ENCODE measurements at regions not wholly inside any gene's neighbourhood (a gene's known extent, or its start where the extent isn't known, plus 50 kb on each side); places are given as distances from the start of the nearest gene placed in this dataset.
"Not testable (repeated sequence)": the region's sequence is repeated elsewhere in the genome, so short reads cannot be mapped to it uniquely, and the experiment has no call there.

DNA sequence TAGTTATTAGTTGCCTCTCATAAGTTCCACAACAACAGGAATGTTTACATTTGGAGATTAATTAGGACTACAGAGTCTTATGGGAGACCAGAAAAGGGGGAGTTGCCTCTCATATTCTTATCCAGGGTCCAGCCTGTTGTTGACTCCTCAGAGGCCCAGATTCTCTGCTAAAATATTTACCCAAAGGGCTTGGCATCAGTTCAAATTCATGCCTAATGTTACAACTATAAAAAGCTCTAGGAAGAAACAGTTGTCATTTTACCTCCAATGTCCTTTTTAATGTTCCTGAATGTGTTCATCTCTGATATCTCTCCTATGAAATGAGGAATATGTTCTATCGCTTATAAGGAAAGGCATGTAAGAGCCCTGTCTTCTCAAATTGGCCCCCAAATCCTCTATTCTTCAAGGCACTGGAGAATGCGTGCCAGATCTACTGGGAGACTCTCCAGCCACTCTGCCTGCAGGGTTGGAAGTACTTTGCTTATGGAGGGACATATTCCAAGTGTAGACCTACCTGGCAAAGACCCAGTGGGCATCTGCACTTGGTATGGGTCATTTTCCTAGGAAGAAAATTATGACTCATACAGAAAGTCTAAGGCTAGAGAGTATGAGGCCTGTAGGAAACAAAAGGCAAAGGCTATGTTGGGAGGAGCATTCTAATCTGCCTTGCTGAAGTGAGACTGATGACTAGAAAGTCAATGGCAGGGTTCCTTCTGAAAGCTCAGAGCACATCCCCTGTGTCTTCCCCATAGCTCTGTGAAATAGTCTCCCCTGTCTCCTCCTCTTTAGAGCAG, 192.6 kb downstream of the ESM1 start:
- Mint-ChIP-seq H3K27me3 (ENCODE audit: unreplicated experiment) (peaks cover 2% of the 10 kb centered on the region), H3K9me3 (ENCODE audit: unreplicated experiment) (no peaks in the 10 kb centered on the region), H3K4me3 (ENCODE audit: unreplicated experiment) (no peak overlapping the region), H3K36me3 (ENCODE audit: low read depth, unreplicated experiment) (no peaks in the 10 kb centered on the region), H3K27ac (ENCODE audit: unreplicated experiment) (no peak overlapping the region), H3K4me1 (ENCODE audit: unreplicated experiment) (no peaks in the 10 kb centered on the region)
- TF ChIP-seq, protein P1, sequence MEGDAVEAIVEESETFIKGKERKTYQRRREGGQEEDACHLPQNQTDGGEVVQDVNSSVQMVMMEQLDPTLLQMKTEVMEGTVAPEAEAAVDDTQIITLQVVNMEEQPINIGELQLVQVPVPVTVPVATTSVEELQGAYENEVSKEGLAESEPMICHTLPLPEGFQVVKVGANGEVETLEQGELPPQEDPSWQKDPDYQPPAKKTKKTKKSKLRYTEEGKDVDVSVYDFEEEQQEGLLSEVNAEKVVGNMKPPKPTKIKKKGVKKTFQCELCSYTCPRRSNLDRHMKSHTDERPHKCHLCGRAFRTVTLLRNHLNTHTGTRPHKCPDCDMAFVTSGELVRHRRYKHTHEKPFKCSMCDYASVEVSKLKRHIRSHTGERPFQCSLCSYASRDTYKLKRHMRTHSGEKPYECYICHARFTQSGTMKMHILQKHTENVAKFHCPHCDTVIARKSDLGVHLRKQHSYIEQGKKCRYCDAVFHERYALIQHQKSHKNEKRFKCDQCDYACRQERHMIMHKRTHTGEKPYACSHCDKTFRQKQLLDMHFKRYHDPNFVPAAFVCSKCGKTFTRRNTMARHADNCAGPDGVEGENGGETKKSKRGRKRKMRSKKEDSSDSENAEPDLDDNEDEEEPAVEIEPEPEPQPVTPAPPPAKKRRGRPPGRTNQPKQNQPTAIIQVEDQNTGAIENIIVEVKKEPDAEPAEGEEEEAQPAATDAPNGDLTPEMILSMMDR (IDR thresholded peaks at IDR 0.05; ENCODE audit: unreplicated experiment) = no peak
- DNase-seq (ENCODE audit: low spot score) = no peak

DNA sequence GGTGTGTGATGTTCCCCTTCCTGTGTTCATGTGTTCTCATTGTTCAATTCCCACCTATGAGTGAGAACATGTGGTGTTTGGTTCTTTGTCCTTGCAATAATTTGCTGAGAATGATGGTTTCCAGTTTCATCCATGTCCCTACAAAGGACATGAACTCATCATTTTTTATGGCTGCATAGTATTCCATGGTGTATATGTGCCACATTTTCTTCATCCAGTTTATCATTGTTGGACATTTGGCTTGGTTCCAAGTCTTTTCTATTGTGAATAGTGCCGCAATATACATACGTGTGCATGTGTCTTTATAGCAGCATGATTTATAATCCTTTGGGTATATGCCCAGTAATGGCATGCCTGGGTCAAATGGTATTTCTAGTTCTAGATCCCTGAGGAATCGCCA, 197.5 kb downstream of the ESM1 start:
- not testable (repeated sequence) for H3K27me3 Mint-ChIP-seq (ENCODE audit: unreplicated experiment); H3K4me1 Mint-ChIP-seq (ENCODE audit: unreplicated experiment)

DNA sequence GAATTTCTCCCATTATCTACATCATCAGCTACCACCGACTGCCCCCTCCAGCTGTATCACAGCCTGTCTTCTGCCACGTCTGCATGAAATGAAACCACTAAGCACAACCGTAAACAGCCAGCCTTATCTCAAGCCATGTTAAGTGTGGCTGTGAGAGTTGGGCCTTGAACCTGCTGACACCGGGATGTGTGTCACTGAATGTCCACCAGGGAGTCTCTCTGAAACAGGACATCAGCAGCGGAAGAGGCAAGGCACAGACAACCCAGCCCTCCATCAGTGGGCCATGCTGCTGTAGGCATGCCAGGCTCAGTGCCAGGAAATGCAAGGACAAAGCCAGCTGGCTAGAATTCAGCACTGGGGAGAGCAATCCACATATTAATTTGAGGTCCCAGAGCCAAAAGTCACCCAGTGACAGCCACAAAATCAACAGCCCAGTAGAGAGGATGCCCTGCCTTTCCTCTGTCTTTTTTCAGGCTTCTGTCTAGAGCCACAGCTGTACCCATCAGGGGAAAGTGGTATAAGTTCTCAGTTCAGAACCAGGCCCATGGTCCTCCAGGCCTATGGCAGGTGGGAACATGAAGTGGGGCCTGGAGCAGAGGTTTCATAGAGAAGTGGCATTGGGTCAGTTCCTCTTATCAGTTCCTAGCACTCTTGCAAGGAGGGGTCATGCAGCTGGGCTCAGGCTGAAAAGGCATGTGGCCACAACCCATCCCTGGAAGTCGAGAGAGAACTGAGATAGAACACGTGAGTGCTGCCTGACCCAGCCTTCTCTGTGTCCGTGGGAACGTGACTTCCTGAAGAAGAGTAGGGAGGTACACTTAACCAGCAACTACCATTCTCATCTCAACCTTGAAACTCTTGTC, 199.4 kb downstream of the ESM1 start:
- Mint-ChIP-seq H3K27me3 (ENCODE audit: unreplicated experiment) (peaks cover under 1% of the 10 kb centered on the region), H3K27ac (ENCODE audit: unreplicated experiment) (no peak overlapping the region), H3K36me3 (ENCODE audit: low read depth, unreplicated experiment) (no peaks in the 10 kb centered on the region), H3K4me1 (ENCODE audit: unreplicated experiment) (no peaks in the 10 kb centered on the region), H3K9me3 (ENCODE audit: unreplicated experiment) (peaks cover 4% of the 10 kb centered on the region), H3K4me3 (ENCODE audit: unreplicated experiment) (no peak overlapping the region)
- DNase-seq (ENCODE audit: low spot score) = no peak
- TF ChIP-seq, protein P1 (IDR thresholded peaks at IDR 0.05; ENCODE audit: unreplicated experiment) = no peak

More for the DNA sequence above, 197.5 kb downstream of the ESM1 start:
- DNase-seq (ENCODE audit: low spot score); H3K27ac Mint-ChIP-seq (ENCODE audit: unreplicated experiment); H3K9me3 Mint-ChIP-seq (ENCODE audit: unreplicated experiment); H3K4me3 Mint-ChIP-seq (ENCODE audit: unreplicated experiment); H3K36me3 Mint-ChIP-seq (ENCODE audit: low read depth, unreplicated experiment): not testable (repeated sequence)

DNA sequence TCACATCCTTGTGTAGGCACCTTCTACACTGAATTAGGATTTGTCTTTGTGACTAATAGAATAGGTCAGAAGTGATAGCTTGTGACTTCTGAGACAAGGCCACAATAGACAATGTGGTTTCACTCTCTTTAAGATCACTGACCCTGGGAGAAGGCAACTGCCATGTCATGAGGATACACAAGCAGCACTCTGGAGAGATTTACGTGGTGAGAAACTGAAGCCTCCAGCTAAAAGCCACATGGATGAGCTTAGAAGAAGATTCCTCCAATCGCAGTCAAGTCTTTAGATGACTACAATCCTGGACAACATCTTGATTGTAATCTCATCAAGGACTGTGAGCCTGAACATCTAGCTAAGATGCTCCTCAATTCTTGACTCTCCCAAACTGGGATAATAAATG, 206.6 kb downstream of the ESM1 start:
- no peak for DNase-seq (ENCODE audit: low spot score)
- Mint-ChIP-seq H3K36me3 (ENCODE audit: low read depth, unreplicated experiment) (no peaks in the 10 kb centered on the region), H3K4me1 (ENCODE audit: unreplicated experiment) (no peaks in the 10 kb centered on the region), H3K27me3 (ENCODE audit: unreplicated experiment) (no peaks in the 10 kb centered on the region), H3K27ac (ENCODE audit: unreplicated experiment) (no peak overlapping the region), H3K4me3 (ENCODE audit: unreplicated experiment) (no peak overlapping the region), H3K9me3 (ENCODE audit: unreplicated experiment) (no peaks in the 10 kb centered on the region)
- TF ChIP-seq, protein P1 (IDR thresholded peaks at IDR 0.05; ENCODE audit: unreplicated experiment) = no peak

DNA sequence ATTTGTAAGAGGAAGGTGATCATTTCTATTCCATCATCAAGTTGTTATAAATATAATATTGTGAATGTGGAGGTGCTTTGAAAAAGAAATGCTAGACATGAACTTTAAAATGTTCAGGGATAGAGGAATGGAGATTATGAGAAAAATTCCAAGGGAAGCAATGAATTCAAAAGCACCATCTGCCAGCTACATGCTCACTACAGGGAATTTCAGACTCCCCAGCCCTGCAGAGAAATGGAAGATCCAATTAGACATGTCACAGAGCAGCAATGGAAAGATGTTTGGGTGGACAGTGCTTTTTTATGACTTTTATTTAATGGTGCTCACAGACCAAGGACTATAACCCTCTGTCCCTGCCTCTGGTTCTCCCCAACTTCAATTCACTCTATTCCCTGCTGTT, 209.7 kb downstream of the ESM1 start:
- TF ChIP-seq, protein P1 (IDR thresholded peaks at IDR 0.05; ENCODE audit: unreplicated experiment) = no peak
- Mint-ChIP-seq H3K9me3 (ENCODE audit: unreplicated experiment) (no peaks in the 10 kb centered on the region), H3K4me3 (ENCODE audit: unreplicated experiment) (no peak overlapping the region), H3K27me3 (ENCODE audit: unreplicated experiment) (no peaks in the 10 kb centered on the region), H3K4me1 (ENCODE audit: unreplicated experiment) (no peaks in the 10 kb centered on the region), H3K36me3 (ENCODE audit: low read depth, unreplicated experiment) (no peaks in the 10 kb centered on the region), H3K27ac (ENCODE audit: unreplicated experiment) (no peak overlapping the region)
- no peak for DNase-seq (ENCODE audit: low spot score)

Data from endothelial cell (in vitro differentiated cells).